Activated naive CD8-positive, alpha-beta T cell treated with anti-CD3 and anti-CD28 coated beads for 36 hours (primary cell): ENCODE measurements at regions not wholly inside any gene's neighbourhood (a gene's known extent, or its start where the extent isn't known, plus 50 kb on each side); places are given as distances from the start of the nearest gene placed in this dataset.

Experiments used
- DNase-seq: peaks from one replicate; pipeline ENCODE4 v3.0.0; 2021
- H3K27ac Mint-ChIP-seq: one replicate; pipeline ENCODE4 v1.8.0; 2022; ENCODE audit warnings: mild to moderate bottlenecking, moderate library complexity, mixed read lengths
- H3K27me3 Mint-ChIP-seq: one replicate; pipeline ENCODE4 v1.8.0; 2022; ENCODE audit warnings: mild to moderate bottlenecking, mixed read lengths
- H3K36me3 Mint-ChIP-seq: one replicate; pipeline ENCODE4 v1.8.0; 2021; ENCODE audit warnings: mild to moderate bottlenecking, mixed read lengths
- H3K4me1 Mint-ChIP-seq: one replicate; pipeline ENCODE4 v1.8.0; 2021; ENCODE audit warnings: mixed read lengths
- H3K4me3 Mint-ChIP-seq: one replicate; pipeline ENCODE4 v1.8.0; 2022; ENCODE audit warnings: mild to moderate bottlenecking, moderate library complexity, mixed read lengths
- H3K9me3 Mint-ChIP-seq: one replicate; pipeline ENCODE4 v1.8.0; 2022; ENCODE audit warnings: mixed read lengths

DNA sequence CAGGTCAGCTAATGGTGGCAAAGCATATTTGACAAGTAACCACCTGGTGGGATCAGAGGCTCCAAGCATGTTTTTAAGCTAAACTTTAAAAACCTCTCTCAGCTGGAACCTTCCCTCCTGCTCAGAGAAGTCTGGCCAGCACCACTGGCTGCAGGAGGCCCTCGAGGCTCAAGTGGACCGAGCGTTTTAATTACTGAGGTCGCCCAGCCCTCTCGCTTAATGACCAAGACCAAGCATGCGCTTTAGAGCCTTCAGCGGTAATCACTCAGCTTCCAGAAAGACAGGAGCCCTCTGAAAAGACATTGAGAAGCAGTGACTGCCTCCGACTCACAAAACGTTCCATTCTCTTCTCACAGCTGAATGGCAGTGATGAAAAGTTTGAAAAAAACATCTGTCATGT lies 383.4 kb upstream of the ADARB2 start:
- H3K27me3 Mint-ChIP-seq, result no peaks in the 10 kb centered on the region
- no peaks in the 10 kb centered on the region for H3K9me3 Mint-ChIP-seq
- no peak for DNase-seq
- H3K4me1 Mint-ChIP-seq, result no peaks in the 10 kb centered on the region
- H3K27ac Mint-ChIP-seq, result no peak overlapping the region
- no peak overlapping the region for H3K4me3 Mint-ChIP-seq
- H3K36me3 Mint-ChIP-seq, result no peaks in the 10 kb centered on the region

DNA sequence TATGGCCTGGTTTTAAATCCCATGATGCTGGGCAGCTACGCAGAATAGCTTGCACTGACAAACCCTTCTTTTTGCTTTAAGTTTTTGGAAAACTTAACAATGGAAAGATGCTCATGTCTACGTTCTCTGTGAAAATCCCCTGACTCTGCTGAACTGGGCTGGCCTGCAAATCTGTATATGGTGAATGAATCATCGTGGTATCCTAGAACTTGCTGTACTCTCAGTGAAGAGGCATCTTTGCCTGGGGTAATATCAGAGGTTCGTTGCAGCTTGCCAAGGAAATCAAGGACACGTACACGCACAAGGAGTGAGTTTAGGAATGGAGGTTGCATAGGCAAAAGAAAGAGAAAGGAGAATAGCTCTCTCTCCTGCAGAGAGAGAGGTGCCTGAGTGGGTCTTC lies 382.0 kb upstream of the ADARB2 start:
- no peak for DNase-seq
- no peak overlapping the region for H3K4me3 Mint-ChIP-seq
- no peak overlapping the region for H3K27ac Mint-ChIP-seq
- no peaks in the 10 kb centered on the region for H3K36me3 Mint-ChIP-seq
- no peaks in the 10 kb centered on the region for H3K27me3 Mint-ChIP-seq
- H3K4me1 Mint-ChIP-seq, result no peaks in the 10 kb centered on the region
- no peaks in the 10 kb centered on the region for H3K9me3 Mint-ChIP-seq

DNA sequence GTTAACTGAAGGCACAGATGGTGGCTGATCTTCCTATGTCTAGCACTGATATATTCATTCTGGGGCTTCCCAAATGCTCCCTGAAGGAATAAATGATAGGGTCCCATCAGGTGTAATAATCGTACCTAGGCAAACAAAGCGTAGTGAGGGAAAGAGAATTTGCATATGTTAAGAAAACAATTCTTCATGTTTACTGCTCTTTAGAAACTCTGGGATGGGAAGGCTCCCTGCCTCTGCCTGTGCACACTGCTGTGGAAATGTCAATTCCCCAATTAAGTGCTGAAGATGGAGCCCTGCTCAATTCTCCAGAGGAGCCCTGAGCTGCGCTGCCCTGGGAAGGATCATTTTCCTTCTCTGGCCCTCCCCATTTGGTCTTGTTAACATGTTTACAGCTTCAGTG lies 380.9 kb upstream of the ADARB2 start:
- H3K36me3 Mint-ChIP-seq, result no peaks in the 10 kb centered on the region
- no peak for DNase-seq
- H3K9me3 Mint-ChIP-seq, result no peaks in the 10 kb centered on the region
- H3K27me3 Mint-ChIP-seq, result no peaks in the 10 kb centered on the region
- H3K4me3 Mint-ChIP-seq, result no peak overlapping the region
- H3K4me1 Mint-ChIP-seq, result no peaks in the 10 kb centered on the region
- H3K27ac Mint-ChIP-seq, result no peak overlapping the region

DNA sequence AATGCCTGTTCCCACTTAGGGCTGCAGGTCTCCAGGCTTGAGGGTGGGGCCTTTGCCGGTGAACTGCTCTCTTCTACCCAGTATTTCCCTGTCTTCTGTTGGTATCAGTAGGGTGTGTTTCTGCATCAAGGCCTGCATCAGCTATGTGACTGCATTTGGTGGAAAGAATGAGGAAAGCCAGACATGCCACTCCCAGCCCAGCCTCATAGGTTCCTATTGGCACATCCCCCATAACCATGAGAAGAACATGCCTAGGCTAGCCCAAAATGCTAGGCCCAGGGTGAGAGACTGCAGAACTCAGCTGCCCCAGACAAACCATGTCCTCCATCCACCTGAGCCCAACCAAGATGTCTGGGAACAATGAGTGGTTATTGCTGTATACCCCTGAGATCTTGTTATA lies 380.3 kb upstream of the ADARB2 start:
- no peaks in the 10 kb centered on the region for H3K9me3 Mint-ChIP-seq

DNA sequence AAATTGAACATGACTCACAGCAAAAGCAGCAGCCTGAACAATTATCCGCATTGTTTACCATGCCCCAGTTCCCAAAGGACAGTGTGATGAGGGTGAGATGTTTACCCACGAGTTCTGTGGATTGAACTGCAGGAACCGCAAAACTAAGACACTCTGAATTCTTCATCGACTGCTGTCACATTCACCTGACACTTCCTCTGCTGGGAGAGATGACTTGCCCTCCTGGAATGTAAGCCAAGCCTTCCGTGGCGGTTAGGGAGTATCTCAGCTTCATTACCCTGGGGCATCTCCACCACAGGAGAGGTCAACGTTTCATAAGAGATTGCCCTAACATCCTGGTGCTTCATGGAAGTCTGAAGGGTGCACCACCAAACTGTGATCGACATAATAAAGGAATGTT lies 374.6 kb upstream of the ADARB2 start:
- Mint-ChIP-seq H3K27ac (no peak overlapping the region), H3K27me3 (no peaks in the 10 kb centered on the region), H3K9me3 (no peaks in the 10 kb centered on the region), H3K4me1 (no peaks in the 10 kb centered on the region), H3K36me3 (no peaks in the 10 kb centered on the region), H3K4me3 (no peak overlapping the region)
- DNase-seq, result no peak

More for the DNA sequence above, 380.3 kb upstream of the ADARB2 start:
- Mint-ChIP-seq H3K4me1 (no peaks in the 10 kb centered on the region), H3K27ac (no peak overlapping the region), H3K4me3 (no peak overlapping the region), H3K36me3 (no peaks in the 10 kb centered on the region), H3K27me3 (no peaks in the 10 kb centered on the region)
- DNase-seq, result no peak

DNA sequence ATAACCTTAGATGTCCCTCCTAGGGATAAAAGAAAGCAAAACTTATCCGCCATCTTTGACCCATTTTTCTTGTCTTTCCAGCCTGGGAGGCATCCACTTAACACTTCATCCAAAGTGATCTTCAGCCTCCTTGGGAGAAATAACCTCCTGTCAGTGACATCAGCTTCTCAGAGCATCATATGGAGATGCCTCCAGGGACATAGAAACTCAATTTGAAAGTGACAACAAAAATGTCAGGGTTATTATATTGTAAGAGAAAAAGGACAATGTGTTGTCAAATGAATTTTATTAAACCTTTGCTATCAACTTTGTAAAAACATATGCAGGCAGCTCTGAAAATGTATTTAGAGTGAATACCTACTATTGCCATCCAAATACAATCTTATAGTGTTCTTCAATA lies 371.2 kb upstream of the ADARB2 start:
- Mint-ChIP-seq H3K27me3 (no peaks in the 10 kb centered on the region), H3K4me1 (no peaks in the 10 kb centered on the region), H3K4me3 (no peak overlapping the region), H3K9me3 (no peaks in the 10 kb centered on the region), H3K27ac (no peak overlapping the region), H3K36me3 (no peaks in the 10 kb centered on the region)
- no peak for DNase-seq

DNA sequence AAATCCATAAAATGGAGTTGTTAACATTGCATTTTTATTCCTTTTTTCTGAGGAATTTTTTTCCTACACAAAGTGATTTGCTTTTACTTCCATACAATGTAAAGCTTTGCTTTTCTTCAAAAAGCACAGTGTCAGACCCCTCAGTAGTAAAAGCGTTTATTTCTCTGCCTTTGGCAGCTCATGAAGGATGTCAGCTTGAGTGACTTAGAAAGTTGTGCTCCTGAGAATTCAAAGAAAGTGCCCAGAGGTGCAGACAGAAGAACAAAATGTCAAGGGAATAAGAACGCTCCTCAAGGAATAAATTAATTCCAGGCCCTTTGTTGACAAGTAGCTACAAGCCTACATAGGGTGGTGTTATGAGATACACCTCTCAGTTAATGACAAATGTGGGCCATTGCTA lies 369.3 kb upstream of the ADARB2 start:
- Mint-ChIP-seq H3K36me3 (no peaks in the 10 kb centered on the region), H3K4me3 (no peak overlapping the region), H3K4me1 (no peaks in the 10 kb centered on the region), H3K27me3 (no peaks in the 10 kb centered on the region), H3K9me3 (no peaks in the 10 kb centered on the region), H3K27ac (no peak overlapping the region)
- DNase-seq, result no peak

DNA sequence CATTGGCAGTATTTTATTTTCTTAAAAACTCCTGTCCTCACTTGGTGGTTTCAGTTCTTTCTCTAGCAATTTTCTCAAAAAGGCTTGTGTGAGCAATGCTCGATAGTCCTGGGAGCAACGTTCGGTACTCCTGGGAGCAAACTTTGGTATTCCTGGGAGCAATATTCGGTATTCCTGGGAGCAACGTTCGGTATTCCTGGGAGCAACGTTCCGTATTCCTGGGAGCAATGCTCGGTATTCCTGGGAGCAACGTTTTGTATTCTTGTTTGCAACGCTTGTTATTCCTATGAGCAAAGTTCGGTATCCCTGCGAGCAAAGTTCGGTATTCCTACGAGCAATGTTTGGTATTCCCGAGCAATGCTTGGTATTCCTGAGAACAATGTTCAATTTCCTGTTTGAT lies 362.0 kb upstream of the ADARB2 start:
- Mint-ChIP-seq H3K4me1 (no peaks in the 10 kb centered on the region), H3K27me3 (no peaks in the 10 kb centered on the region), H3K4me3 (no peak overlapping the region), H3K36me3 (no peaks in the 10 kb centered on the region), H3K27ac (no peak overlapping the region), H3K9me3 (no peaks in the 10 kb centered on the region)
- DNase-seq, result no peak

DNA sequence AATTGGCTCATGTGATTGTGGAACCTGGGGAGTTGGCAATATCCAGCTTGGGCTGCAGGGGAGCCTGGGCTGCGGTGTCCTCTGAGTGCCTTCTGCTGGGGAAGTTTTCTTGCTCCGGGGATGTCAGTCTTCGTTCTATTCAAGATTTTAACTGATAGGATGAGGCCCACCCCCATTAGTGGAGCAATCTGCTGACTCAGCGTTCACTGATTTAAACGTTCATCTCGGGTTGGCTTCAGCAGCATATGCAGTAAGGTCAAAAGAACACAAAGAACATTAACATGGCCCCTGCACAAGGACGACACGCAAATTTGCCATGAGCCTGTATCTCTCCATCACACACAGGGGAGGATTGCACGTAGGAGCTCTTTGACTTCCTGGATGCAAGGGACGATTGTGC lies 360.6 kb upstream of the ADARB2 start:
- no peak for DNase-seq
- no peaks in the 10 kb centered on the region for H3K36me3 Mint-ChIP-seq
- H3K4me3 Mint-ChIP-seq, result no peak overlapping the region
- H3K27me3 Mint-ChIP-seq, result no peaks in the 10 kb centered on the region
- no peaks in the 10 kb centered on the region for H3K9me3 Mint-ChIP-seq
- no peaks in the 10 kb centered on the region for H3K4me1 Mint-ChIP-seq
- no peak overlapping the region for H3K27ac Mint-ChIP-seq

DNA sequence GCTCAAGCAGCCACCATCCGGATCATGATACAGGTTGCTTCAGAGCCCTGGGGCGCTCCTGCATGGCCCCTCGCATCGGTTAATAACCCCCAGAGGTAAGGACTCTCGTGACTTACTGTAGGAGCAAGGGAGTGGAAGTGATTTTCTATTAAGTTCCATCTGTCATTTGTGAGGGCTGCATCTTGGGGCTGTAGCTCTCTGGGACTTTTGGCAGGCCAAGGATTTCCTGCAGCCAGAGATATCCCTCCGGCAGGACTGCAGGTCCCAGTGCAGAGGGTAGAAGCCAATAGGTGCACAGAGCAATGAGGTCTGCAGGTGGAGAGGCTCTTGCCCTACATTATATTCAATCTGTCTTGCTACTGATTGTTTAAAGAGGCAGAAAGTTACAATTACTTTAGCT lies 356.8 kb upstream of the ADARB2 start:
- Mint-ChIP-seq H3K27ac (no peak overlapping the region), H3K9me3 (no peaks in the 10 kb centered on the region), H3K4me3 (no peak overlapping the region), H3K27me3 (no peaks in the 10 kb centered on the region), H3K4me1 (no peaks in the 10 kb centered on the region), H3K36me3 (no peaks in the 10 kb centered on the region)
- no peak for DNase-seq

DNA sequence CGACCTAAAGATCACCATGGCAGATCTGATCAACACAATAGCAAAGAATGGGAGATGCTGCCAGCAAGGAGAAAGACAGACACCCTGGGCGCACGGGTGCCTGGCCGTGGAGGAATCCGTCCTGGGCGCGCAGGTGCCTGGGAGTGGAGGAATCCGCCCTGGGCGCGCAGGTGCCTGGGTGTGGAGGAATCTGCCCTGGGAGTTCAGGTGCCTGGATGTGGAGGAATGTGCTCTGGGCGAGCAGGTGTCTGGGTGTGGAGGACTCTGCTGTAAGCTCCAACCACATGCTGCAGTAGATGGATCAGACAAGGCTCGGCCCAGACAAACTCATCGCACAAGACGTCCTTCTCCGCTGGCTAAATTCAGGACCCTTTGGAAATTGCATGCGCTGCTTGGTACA lies 346.3 kb upstream of the ADARB2 start:
- Mint-ChIP-seq H3K9me3 (peaks cover 1% of the 10 kb centered on the region), H3K27me3 (no peaks in the 10 kb centered on the region), H3K36me3 (no peaks in the 10 kb centered on the region), H3K4me3 (no peak overlapping the region), H3K27ac (no peak overlapping the region), H3K4me1 (no peaks in the 10 kb centered on the region)
- no peak for DNase-seq

DNA sequence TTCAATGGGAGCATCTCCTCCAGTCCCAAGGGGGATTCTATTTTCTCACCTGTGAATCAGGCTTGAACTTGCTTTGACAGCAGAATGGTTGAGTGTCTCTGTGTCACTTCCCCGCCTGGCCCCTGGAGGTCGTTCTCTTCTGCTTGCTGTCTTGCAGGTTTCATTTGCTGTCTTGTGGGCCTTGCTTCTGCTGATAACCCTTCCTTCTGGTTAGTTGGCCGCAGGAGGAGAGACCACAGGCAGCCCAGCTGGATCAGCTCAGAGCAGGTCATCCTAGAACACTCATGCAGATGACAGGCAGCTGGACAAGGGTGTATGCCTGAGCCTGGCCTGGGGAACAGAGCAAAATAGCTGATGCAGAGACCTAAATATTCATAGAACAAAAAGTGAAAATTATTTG lies 344.2 kb upstream of the ADARB2 start:
- Mint-ChIP-seq H3K27me3 (no peaks in the 10 kb centered on the region), H3K27ac (no peak overlapping the region), H3K4me3 (no peak overlapping the region), H3K4me1 (no peaks in the 10 kb centered on the region), H3K9me3 (no peaks in the 10 kb centered on the region), H3K36me3 (no peaks in the 10 kb centered on the region)
- DNase-seq, result no peak

DNA sequence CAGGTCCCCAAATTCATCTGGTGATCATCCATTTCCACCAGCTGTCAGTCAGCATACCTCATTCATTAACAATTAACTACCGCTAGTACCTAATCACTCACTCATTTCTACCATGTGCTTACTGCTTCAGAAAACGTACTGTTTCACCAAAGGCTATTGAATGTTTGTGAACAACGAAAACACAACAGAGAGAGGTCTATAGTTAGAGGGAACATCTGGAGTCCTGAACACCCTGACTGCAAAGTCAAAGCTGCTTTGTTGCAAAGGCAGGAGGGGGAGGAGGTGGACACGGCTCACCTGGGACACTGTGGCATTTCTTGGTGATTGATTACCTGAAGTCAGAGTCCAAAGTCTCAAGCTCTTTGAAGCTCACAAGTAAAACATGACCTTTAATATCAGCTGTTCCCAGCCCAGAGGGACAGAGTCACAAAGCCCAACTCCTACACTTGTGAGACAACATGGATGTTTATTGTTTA lies 342.3 kb upstream of the ADARB2 start:
- Mint-ChIP-seq H3K36me3 (no peaks in the 10 kb centered on the region), H3K9me3 (no peaks in the 10 kb centered on the region), H3K4me3 (no peak overlapping the region), H3K27me3 (no peaks in the 10 kb centered on the region), H3K27ac (no peak overlapping the region), H3K4me1 (no peaks in the 10 kb centered on the region)
- DNase-seq, result no peak

DNA sequence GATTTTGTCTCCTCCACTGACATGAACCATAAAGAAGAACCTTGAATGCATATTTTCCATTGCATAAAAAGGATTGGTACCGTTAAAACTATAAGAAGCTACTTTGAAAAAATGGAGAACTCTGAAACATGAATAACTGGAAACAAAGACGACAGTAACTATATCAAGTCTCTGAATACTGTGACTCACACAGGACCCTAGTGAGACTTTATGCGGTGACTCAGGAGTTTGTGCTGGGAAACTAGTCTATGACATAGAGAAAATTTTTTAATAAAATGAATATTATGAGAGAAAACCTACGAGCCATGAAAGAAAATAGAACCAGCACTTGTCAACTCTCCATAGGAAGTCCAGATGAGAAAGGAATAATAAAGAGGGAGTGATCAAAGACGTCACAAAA lies 339.9 kb upstream of the ADARB2 start:
- no peaks in the 10 kb centered on the region for H3K27me3 Mint-ChIP-seq
- DNase-seq, result no peak
- H3K9me3 Mint-ChIP-seq, result no peaks in the 10 kb centered on the region
- no peak overlapping the region for H3K27ac Mint-ChIP-seq
- no peaks in the 10 kb centered on the region for H3K4me1 Mint-ChIP-seq
- H3K4me3 Mint-ChIP-seq, result no peak overlapping the region
- no peaks in the 10 kb centered on the region for H3K36me3 Mint-ChIP-seq

DNA sequence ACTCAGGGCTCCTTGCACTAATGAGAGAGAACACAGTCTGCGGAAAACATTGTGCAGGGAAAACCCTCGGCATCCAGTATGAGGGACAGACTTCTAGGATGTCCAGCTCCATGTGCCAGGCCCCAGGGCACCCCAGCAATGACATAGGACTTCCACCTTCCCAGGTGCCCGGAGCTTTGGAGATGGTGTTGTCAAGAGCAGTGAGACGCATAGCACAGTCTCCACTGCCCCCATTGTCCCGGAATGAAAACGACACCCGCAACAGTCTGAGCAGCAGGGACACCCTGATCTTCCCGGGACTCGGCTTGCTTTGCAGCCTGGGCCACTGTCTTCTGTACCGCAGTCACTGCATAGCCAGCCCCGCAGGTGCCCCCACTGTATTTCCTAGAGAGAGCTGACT lies 339.2 kb upstream of the ADARB2 start:
- H3K27ac Mint-ChIP-seq, result no peak overlapping the region
- no peaks in the 10 kb centered on the region for H3K27me3 Mint-ChIP-seq
- no peak for DNase-seq
- no peaks in the 10 kb centered on the region for H3K9me3 Mint-ChIP-seq
- no peaks in the 10 kb centered on the region for H3K4me1 Mint-ChIP-seq
- H3K36me3 Mint-ChIP-seq, result no peaks in the 10 kb centered on the region
- no peak overlapping the region for H3K4me3 Mint-ChIP-seq

DNA sequence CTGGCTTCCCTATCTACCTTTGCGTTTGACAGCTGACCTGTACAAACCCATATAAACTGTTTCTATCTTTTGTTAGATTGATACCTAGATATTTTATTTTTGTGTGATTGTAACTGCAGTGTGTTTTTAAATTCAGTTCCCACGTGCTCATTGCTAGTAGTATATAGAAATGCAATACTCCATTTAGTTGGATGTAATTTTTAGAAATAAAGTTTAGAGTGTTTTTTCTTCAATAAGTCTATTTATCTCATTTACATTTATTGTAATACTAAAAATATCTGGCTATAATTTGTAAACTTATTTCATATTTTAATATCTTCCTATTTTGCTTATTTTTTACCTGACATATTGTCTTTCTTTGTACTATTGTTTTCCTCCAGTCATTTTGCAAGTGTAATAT lies 329.7 kb upstream of the ADARB2 start:
- Mint-ChIP-seq H3K4me1 (no peaks in the 10 kb centered on the region), H3K9me3 (peaks cover 9% of the 10 kb centered on the region), H3K4me3 (no peak overlapping the region), H3K27ac (no peak overlapping the region), H3K36me3 (peaks cover 1% of the 10 kb centered on the region), H3K27me3 (no peaks in the 10 kb centered on the region)
- DNase-seq, result no peak

DNA sequence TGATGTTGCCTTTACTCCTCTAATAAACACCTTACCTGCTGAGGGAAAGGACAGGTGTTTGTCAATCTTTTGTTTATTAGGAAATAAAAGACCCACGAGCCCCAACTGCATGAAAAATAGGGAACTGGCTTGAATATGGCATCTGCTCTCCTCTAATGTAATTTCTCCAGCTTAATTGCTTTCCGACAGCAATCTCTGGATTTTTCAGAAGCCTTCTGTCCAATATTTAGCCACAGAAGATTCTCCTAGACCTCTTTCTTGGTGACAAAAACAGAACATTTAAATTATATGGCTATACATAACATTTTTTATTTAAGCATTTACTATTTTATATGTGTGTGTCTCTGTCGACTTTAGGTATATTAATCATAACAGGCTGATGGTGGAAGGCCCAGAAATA lies 317.4 kb upstream of the ADARB2 start:
- H3K4me1 Mint-ChIP-seq, result no peaks in the 10 kb centered on the region
- DNase-seq, result no peak
- no peak overlapping the region for H3K4me3 Mint-ChIP-seq
- H3K27me3 Mint-ChIP-seq, result peaks cover 3% of the 10 kb centered on the region
- H3K9me3 Mint-ChIP-seq, result peaks cover 2% of the 10 kb centered on the region
- H3K27ac Mint-ChIP-seq, result no peak overlapping the region
- no peaks in the 10 kb centered on the region for H3K36me3 Mint-ChIP-seq
